ENCODE measurements at regions not wholly inside any gene's neighbourhood (a gene's known extent, or its start where the extent isn't known, plus 50 kb on each side); places are given as distances from the start of the nearest gene placed in this dataset.
"Not testable (repeated sequence)": the region's sequence is repeated elsewhere in the genome, so short reads cannot be mapped to it uniquely, and the experiment has no call there.

DNA sequence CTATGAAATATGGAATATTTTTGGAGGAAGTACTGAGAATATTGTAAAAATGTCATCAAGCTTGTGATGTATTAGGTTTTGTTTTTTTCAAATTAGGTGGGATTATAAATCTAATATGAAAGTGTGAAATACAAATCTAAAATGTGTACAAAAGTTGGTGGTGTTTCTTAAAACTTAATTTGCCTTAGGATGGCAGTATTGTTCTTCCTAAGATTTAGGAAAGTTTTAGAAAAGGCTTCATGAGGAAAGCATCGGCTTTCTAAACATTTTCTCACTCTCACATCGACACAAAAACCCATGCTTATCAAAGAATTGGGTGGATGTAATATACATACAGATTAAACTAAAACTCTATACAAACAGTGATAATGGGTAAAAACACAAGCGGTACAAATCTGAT lies 972.0 kb upstream of the PCDH20 start:
- no peak for DNase-seq
- Histone ChIP-seq H3K14ac (ENCODE audit: insufficient read depth, low read length) (no peak overlapping the region), H2AFZ (ENCODE audit: low read length) (no peak overlapping the region), H2BK5ac (ENCODE audit: insufficient read length, low read length) (no peak overlapping the region), H3K4me1 (ENCODE audit: insufficient read depth, low read length) (no peaks in the 10 kb centered on the region), H3K4ac (ENCODE audit: low read depth, low read length) (no peak overlapping the region), H4K5ac (ENCODE audit: insufficient read length, low read depth, low read length) (no peak overlapping the region), H3K27ac (ENCODE audit: insufficient read length, low read depth, low read length) (no peak overlapping the region), H3K23ac (ENCODE audit: insufficient read length, low read depth, low read length) (no peak overlapping the region), H3K9me3 (ENCODE audit: control insufficient read depth, low read depth, low read length) (no peaks in the 10 kb centered on the region), H2BK20ac (ENCODE audit: low read depth, low read length, poor library complexity, severe bottlenecking) (no peak overlapping the region), H3K9ac (ENCODE audit: extremely low read depth, insufficient read length, low read length) (no peak overlapping the region), H4K20me1 (ENCODE audit: control insufficient read depth, insufficient read depth, insufficient read length) (no peaks in the 10 kb centered on the region), H3K23me2 (ENCODE audit: insufficient read length, low read depth, low read length, poor library complexity, severe bottlenecking) (no peaks in the 10 kb centered on the region), H3T11ph (ENCODE audit: low read length) (no peak overlapping the region), H2AK5ac (ENCODE audit: insufficient read length, low read length) (no peak overlapping the region), H3K79me2 (ENCODE audit: insufficient read depth, low read length) (no peaks in the 10 kb centered on the region), H4K91ac (ENCODE audit: insufficient read length, low read depth, low read length) (no peak overlapping the region), H3K27me3 (ENCODE audit: insufficient read depth, low read length) (no peaks in the 10 kb centered on the region), H3K18ac (ENCODE audit: insufficient read length, low read depth, low read length) (no peak overlapping the region), H3K79me1 (ENCODE audit: insufficient read depth, low read depth, low read length, poor library complexity, severe bottlenecking) (no peaks in the 10 kb centered on the region), H2BK15ac (ENCODE audit: low read depth, low read length) (no peak overlapping the region), H2BK120ac (ENCODE audit: low read depth, low read length, poor library complexity, severe bottlenecking) (no peak overlapping the region), H4K8ac (replicated peaks; ENCODE audit: insufficient read length, low read depth, low read length) (no peak overlapping the region), H3K4me2 (ENCODE audit: insufficient read depth, insufficient read length, low read length) (no peak overlapping the region), H2BK12ac (ENCODE audit: insufficient read length, low read depth, low read length) (no peak overlapping the region), H3K56ac (ENCODE audit: insufficient read length, low read depth, low read length) (no peak overlapping the region)
- no peaks in the 10 kb centered on the region for H3K9me3 Mint-ChIP-seq
- TF ChIP-seq, protein P1, sequence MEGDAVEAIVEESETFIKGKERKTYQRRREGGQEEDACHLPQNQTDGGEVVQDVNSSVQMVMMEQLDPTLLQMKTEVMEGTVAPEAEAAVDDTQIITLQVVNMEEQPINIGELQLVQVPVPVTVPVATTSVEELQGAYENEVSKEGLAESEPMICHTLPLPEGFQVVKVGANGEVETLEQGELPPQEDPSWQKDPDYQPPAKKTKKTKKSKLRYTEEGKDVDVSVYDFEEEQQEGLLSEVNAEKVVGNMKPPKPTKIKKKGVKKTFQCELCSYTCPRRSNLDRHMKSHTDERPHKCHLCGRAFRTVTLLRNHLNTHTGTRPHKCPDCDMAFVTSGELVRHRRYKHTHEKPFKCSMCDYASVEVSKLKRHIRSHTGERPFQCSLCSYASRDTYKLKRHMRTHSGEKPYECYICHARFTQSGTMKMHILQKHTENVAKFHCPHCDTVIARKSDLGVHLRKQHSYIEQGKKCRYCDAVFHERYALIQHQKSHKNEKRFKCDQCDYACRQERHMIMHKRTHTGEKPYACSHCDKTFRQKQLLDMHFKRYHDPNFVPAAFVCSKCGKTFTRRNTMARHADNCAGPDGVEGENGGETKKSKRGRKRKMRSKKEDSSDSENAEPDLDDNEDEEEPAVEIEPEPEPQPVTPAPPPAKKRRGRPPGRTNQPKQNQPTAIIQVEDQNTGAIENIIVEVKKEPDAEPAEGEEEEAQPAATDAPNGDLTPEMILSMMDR (conservative IDR thresholded peaks at IDR 0.05) = peak; percentile 68
- H3K27me3 Mint-ChIP-seq (ENCODE audit: low read depth) = no peaks in the 10 kb centered on the region
- H3K4me3 Mint-ChIP-seq = no peak overlapping the region
- H3K36me3 Mint-ChIP-seq (ENCODE audit: insufficient read depth in 1 of 3, low read depth in 3 of 3) = no peaks in the 10 kb centered on the region
- H3K4me1 Mint-ChIP-seq = peaks cover 4 to 11% of the 10 kb centered on the region in 2 experiments
- no CpG with 5 or more reads among the region's 3 CpGs for WGBS (ENCODE audit: extremely low coverage, insufficient read length, low lambda C conversion rate)
- H3K27ac Mint-ChIP-seq = peak overlapping the region in 1 of 3 experiments; percentile 62; a peak in 1 of 7 replicates

DNA sequence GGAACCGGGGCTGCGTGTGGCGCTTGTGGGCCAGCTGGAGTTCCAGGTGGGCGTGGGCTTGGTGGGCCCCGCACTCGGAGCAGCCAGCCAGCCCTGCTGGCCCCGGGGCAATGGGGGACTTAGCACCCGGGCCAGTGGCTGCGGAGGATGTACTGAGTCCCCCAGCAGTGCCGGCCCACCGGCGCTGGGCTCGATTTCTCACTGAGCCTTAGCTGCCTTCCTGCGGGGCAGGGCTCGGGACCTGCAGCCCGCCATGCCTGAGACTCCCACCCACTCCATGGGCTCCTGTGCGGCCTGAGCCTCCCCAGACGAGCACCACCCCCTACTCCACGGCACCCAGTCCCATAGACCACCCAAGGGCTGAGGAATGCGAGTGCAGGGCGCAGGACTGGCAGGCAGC lies 963.6 kb upstream of the PCDH20 start:
- not testable (repeated sequence) for H3K4me1 Mint-ChIP-seq; H2BK20ac ChIP-seq (ENCODE audit: low read depth, low read length, poor library complexity, severe bottlenecking); H3K9me3 Mint-ChIP-seq; H3K9ac ChIP-seq (ENCODE audit: extremely low read depth, insufficient read length, low read length); DNase-seq; H3K79me2 ChIP-seq (ENCODE audit: insufficient read depth, low read length); H3K14ac ChIP-seq (ENCODE audit: insufficient read depth, low read length); H3K27me3 Mint-ChIP-seq (ENCODE audit: low read depth); H2AK5ac ChIP-seq (ENCODE audit: insufficient read length, low read length); H2BK120ac ChIP-seq (ENCODE audit: low read depth, low read length, poor library complexity, severe bottlenecking); H4K8ac ChIP-seq (replicated peaks; ENCODE audit: insufficient read length, low read depth, low read length); H2AFZ ChIP-seq (ENCODE audit: low read length); H3K27ac ChIP-seq (ENCODE audit: insufficient read length, low read depth, low read length); H2BK5ac ChIP-seq (ENCODE audit: insufficient read length, low read length); H3K4me1 ChIP-seq (ENCODE audit: insufficient read depth, low read length); H4K91ac ChIP-seq (ENCODE audit: insufficient read length, low read depth, low read length); H3T11ph ChIP-seq (ENCODE audit: low read length); H3K4me2 ChIP-seq (ENCODE audit: insufficient read depth, insufficient read length, low read length); H3K9me3 ChIP-seq (ENCODE audit: control insufficient read depth, low read depth, low read length); H3K23me2 ChIP-seq (ENCODE audit: insufficient read length, low read depth, low read length, poor library complexity, severe bottlenecking); H4K5ac ChIP-seq (ENCODE audit: insufficient read length, low read depth, low read length); H3K56ac ChIP-seq (ENCODE audit: insufficient read length, low read depth, low read length); H2BK15ac ChIP-seq (ENCODE audit: low read depth, low read length); H3K4ac ChIP-seq (ENCODE audit: low read depth, low read length); H3K27me3 ChIP-seq (ENCODE audit: insufficient read depth, low read length); H3K23ac ChIP-seq (ENCODE audit: insufficient read length, low read depth, low read length); H4K20me1 ChIP-seq (ENCODE audit: control insufficient read depth, insufficient read depth, insufficient read length); H3K4me3 Mint-ChIP-seq; H3K36me3 Mint-ChIP-seq (ENCODE audit: insufficient read depth in 1 of 3, low read depth in 3 of 3); H3K27ac Mint-ChIP-seq; H2BK12ac ChIP-seq (ENCODE audit: insufficient read length, low read depth, low read length); H3K18ac ChIP-seq (ENCODE audit: insufficient read length, low read depth, low read length); H3K79me1 ChIP-seq (ENCODE audit: insufficient read depth, low read depth, low read length, poor library complexity, severe bottlenecking)
- WGBS (ENCODE audit: extremely low coverage, insufficient read length, low lambda C conversion rate) = no CpG with 5 or more reads among the region's 21 CpGs
